ENCODE measurements at regions not wholly inside any gene's neighbourhood (a gene's known extent, or its start where the extent isn't known, plus 50 kb on each side); places are given as distances from the start of the nearest gene placed in this dataset.
"Not testable (repeated sequence)": the region's sequence is repeated elsewhere in the genome, so short reads cannot be mapped to it uniquely, and the experiment has no call there.

DNA sequence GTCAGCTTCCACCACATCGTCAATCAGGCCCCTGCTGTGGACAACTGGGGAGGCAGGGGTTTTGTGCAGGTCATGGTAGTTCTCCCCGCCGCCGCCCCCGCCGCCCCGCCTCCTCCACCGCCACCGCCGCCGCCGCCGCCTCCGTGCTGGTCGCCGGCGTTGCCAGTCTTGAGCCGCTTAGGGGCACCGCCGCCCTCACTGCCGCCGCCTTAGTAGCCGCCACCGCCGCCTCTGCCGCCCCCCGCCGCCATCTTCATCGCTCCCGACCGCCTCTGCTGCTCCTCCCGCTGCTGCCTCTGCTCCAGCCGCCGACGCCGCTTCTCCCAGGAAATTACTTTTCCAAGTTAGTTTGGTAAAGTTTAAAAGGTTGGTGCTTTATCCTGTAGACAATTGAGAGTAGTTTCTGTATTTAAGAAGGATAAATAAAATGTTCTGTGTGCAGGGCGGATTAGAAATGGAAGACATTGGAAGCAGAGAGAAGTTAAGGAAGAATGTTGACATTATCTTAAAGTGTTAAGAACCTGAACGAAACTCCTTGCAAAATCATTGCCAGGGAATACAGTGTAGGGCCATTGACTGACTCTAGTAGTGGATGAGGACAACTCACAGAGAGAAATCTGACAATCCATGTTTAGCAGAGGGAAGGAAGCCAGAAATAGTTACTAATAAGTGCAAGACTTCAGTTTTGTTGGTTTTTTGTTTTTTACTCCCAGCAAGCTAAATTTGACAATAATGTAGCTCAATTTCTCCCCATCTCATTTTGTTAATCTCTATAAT is 53.0 kb upstream of the GOLGA8A start:
- H3K4me3 ChIP-seq (ENCODE audit: low read depth, low read length) = no peak overlapping the region
- H3K27me3 ChIP-seq (replicated peaks) = peaks cover 40% of the 10 kb centered on the region
- in situ Hi-C loops (cut with HindIII; ENCODE audit: low pct_ligation_motif_present, low sequenced_read_pairs) = no loop called here
- TF ChIP-seq, protein P1, sequence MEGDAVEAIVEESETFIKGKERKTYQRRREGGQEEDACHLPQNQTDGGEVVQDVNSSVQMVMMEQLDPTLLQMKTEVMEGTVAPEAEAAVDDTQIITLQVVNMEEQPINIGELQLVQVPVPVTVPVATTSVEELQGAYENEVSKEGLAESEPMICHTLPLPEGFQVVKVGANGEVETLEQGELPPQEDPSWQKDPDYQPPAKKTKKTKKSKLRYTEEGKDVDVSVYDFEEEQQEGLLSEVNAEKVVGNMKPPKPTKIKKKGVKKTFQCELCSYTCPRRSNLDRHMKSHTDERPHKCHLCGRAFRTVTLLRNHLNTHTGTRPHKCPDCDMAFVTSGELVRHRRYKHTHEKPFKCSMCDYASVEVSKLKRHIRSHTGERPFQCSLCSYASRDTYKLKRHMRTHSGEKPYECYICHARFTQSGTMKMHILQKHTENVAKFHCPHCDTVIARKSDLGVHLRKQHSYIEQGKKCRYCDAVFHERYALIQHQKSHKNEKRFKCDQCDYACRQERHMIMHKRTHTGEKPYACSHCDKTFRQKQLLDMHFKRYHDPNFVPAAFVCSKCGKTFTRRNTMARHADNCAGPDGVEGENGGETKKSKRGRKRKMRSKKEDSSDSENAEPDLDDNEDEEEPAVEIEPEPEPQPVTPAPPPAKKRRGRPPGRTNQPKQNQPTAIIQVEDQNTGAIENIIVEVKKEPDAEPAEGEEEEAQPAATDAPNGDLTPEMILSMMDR (IDR thresholded peaks at IDR 0.05; ENCODE audit: low read depth, low read length, missing control alignments) = no peak
- H3K27ac ChIP-seq = no peak overlapping the region
- no peaks in the 10 kb centered on the region for H3K36me3 ChIP-seq (replicated peaks)
- DNase-seq = no peak

GRCh38 chr15:34488973-34489959 is 51.7 kb upstream of the GOLGA8A start:
- DNase-seq; H3K36me3 ChIP-seq (replicated peaks); H3K4me3 ChIP-seq (ENCODE audit: low read depth, low read length); H3K27ac ChIP-seq; in situ Hi-C loops (cut with HindIII; ENCODE audit: low pct_ligation_motif_present, low sequenced_read_pairs): not testable (repeated sequence)
- peaks cover 27% of the 10 kb centered on the region for H3K27me3 ChIP-seq (replicated peaks)
